Panc1 (cell line): ENCODE measurements at regions not wholly inside any gene's neighbourhood (a gene's known extent, or its start where the extent isn't known, plus 50 kb on each side); places are given as distances from the start of the nearest gene placed in this dataset.

Experiments used
- CTCF ChIP-seq: fragments of 450-650 bp; IDR thresholded peaks from 2 replicates; pipeline ENCODE4 v1.5.1; 2017; ENCODE audit warnings: mild to moderate bottlenecking
- POLR2AphosphoS5 ChIP-seq: IDR thresholded peaks from 2 replicates; pipeline ENCODE4 v1.6.1; 2012; ENCODE audit warnings: mild to moderate bottlenecking, low read depth, low read length, moderate library complexity
- SIN3A ChIP-seq: IDR thresholded peaks from 2 replicates; pipeline ENCODE4 v1.6.1; 2012; ENCODE audit warnings: low read depth, mild to moderate bottlenecking, low read length, moderate library complexity, borderline replicate concordance; ENCODE audit not compliant: insufficient read depth

- no peak for TF ChIP-seq CTCF
- no peak for TF ChIP-seq POLR2AphosphoS5
- no peak for TF ChIP-seq SIN3A
Observed at GRCh38 chr14:99033951-99034350, 238.0 kb downstream of the BCL11B start.
